ENCODE measurements at regions not wholly inside any gene's neighbourhood (a gene's known extent, or its start where the extent isn't known, plus 50 kb on each side); places are given as distances from the start of the nearest gene placed in this dataset.

- no peak for TF ChIP-seq ISL1 (CRISPR knock-in tag; IDR thresholded peaks at IDR 0.05)
- TF ChIP-seq POU6F1 (CRISPR knock-in tag; IDR thresholded peaks at IDR 0.05; ENCODE audit: borderline replicate concordance, low read depth): no peak
- TF ChIP-seq ZNF565 (CRISPR knock-in tag; conservative IDR thresholded peaks at IDR 0.05; ENCODE audit: low read depth): no peak
- no peak for TF ChIP-seq ZC3H10 (CRISPR knock-in tag; IDR thresholded peaks at IDR 0.05)
- TF ChIP-seq SNAI2 (CRISPR knock-in tag; IDR thresholded peaks at IDR 0.05): no peak
- TF ChIP-seq TCF4 (CRISPR knock-in tag; IDR thresholded peaks at IDR 0.05; ENCODE audit: borderline replicate concordance): no peak
- no peak for TF ChIP-seq GLIS3 (CRISPR knock-in tag; IDR thresholded peaks at IDR 0.05)
- no peak for TF ChIP-seq BACH2 (CRISPR knock-in tag; IDR thresholded peaks at IDR 0.05; ENCODE audit: borderline replicate concordance)
- TF ChIP-seq CREB5 (CRISPR knock-in tag; IDR thresholded peaks at IDR 0.05; ENCODE audit: low read depth): no peak
- no peak for TF ChIP-seq ZFP3 (CRISPR knock-in tag; IDR thresholded peaks at IDR 0.05)
- TF ChIP-seq ZFP30 (CRISPR knock-in tag; IDR thresholded peaks at IDR 0.05): no peak
- TF ChIP-seq RARB (CRISPR knock-in tag; IDR thresholded peaks at IDR 0.05): no peak
- no peak for TF ChIP-seq TOX (CRISPR knock-in tag; IDR thresholded peaks at IDR 0.05; ENCODE audit: borderline replicate concordance)
- ATAC-seq: no peak
Measured at GRCh38 chr6:153960281-153960680, 78.8 kb upstream of the OPRM1 start.

GRCh38 chr6:153959276-153959675 is 79.8 kb upstream of the OPRM1 start:
- TF ChIP-seq ZFP30 (CRISPR knock-in tag; IDR thresholded peaks at IDR 0.05) (no peak), ZC3H10 (CRISPR knock-in tag; IDR thresholded peaks at IDR 0.05) (no peak), OSR1 (CRISPR knock-in tag; IDR thresholded peaks at IDR 0.05) (no peak), TOX (CRISPR knock-in tag; IDR thresholded peaks at IDR 0.05; ENCODE audit: borderline replicate concordance) (no peak), BACH2 (CRISPR knock-in tag; IDR thresholded peaks at IDR 0.05; ENCODE audit: borderline replicate concordance) (no peak), CSDC2 (CRISPR knock-in tag; IDR thresholded peaks at IDR 0.05) (no peak), TCF4 (CRISPR knock-in tag; IDR thresholded peaks at IDR 0.05; ENCODE audit: borderline replicate concordance) (no peak), GLIS3 (CRISPR knock-in tag; IDR thresholded peaks at IDR 0.05) (no peak), ARNTL (CRISPR knock-in tag; IDR thresholded peaks at IDR 0.05; ENCODE audit: borderline replicate concordance, low read depth) (no peak), ZNF70 (CRISPR knock-in tag; IDR thresholded peaks at IDR 0.05) (no peak), ISL1 (CRISPR knock-in tag; IDR thresholded peaks at IDR 0.05) (no peak), TSHZ2 (CRISPR knock-in tag; IDR thresholded peaks at IDR 0.05) (no peak), CREB5 (CRISPR knock-in tag; IDR thresholded peaks at IDR 0.05; ENCODE audit: low read depth) (no peak), PATZ1 (CRISPR knock-in tag; IDR thresholded peaks at IDR 0.05; ENCODE audit: borderline replicate concordance) (no peak), ESRRG (CRISPR knock-in tag; IDR thresholded peaks at IDR 0.05) (no peak)
- ATAC-seq: no peak

- no peak for ATAC-seq
Measured at GRCh38 chr6:153958860-153959259, 80.2 kb upstream of the OPRM1 start.

More at GRCh38 chr6:153958860-153959259, 80.2 kb upstream of the OPRM1 start:
- TF ChIP-seq ZNF70 (CRISPR knock-in tag; IDR thresholded peaks at IDR 0.05): no peak
- no peak for TF ChIP-seq CSRNP3 (CRISPR knock-in tag; IDR thresholded peaks at IDR 0.05)
- TF ChIP-seq ZNF565 (CRISPR knock-in tag; conservative IDR thresholded peaks at IDR 0.05; ENCODE audit: low read depth): no peak
- no peak for TF ChIP-seq BACH2 (CRISPR knock-in tag; IDR thresholded peaks at IDR 0.05; ENCODE audit: borderline replicate concordance)
- no peak for TF ChIP-seq CREB5 (CRISPR knock-in tag; IDR thresholded peaks at IDR 0.05; ENCODE audit: low read depth)
- TF ChIP-seq PATZ1 (CRISPR knock-in tag; IDR thresholded peaks at IDR 0.05; ENCODE audit: borderline replicate concordance): no peak
- no peak for TF ChIP-seq ARNTL (CRISPR knock-in tag; IDR thresholded peaks at IDR 0.05; ENCODE audit: borderline replicate concordance, low read depth)
- no peak for TF ChIP-seq CSDC2 (CRISPR knock-in tag; IDR thresholded peaks at IDR 0.05)
- TF ChIP-seq PPARA (CRISPR knock-in tag; IDR thresholded peaks at IDR 0.05; ENCODE audit: borderline replicate concordance): no peak
